ENCODE measurements at regions not wholly inside any gene's neighbourhood (a gene's known extent, or its start where the extent isn't known, plus 50 kb on each side); places are given as distances from the start of the nearest gene placed in this dataset.

- peaks cover 22% of the 10 kb centered on the region for H3K9me3 Mint-ChIP-seq
- no peak for TF ChIP-seq CTCF (IDR thresholded peaks at IDR 0.05; ENCODE audit: unreplicated experiment)
- H3K4me1 Mint-ChIP-seq: peaks cover 2% of the 10 kb centered on the region
- no peaks in the 10 kb centered on the region for H3K27me3 Mint-ChIP-seq (ENCODE audit: low read depth)
- H3K27ac Mint-ChIP-seq: no peak overlapping the region
- no peak overlapping the region for H3K4me3 Mint-ChIP-seq
- DNase-seq (ENCODE audit: low spot score in 2 of 2, unreplicated experiment in 2 of 2): no peak
- H3K36me3 Mint-ChIP-seq: no peaks in the 10 kb centered on the region
These were observed 127.8 kb downstream of the DDX53 start for GRCh38 chrX:23127586-23127985.

- Mint-ChIP-seq H3K4me3 (no peak overlapping the region), H3K4me1 (peaks cover 12% of the 10 kb centered on the region), H3K36me3 (no peaks in the 10 kb centered on the region), H3K27me3 (ENCODE audit: low read depth) (no peaks in the 10 kb centered on the region), H3K9me3 (peaks cover 29% of the 10 kb centered on the region), H3K27ac (no peak overlapping the region)
- TF ChIP-seq CTCF (IDR thresholded peaks at IDR 0.05; ENCODE audit: unreplicated experiment): no peak
- DNase-seq (ENCODE audit: low spot score in 2 of 2, unreplicated experiment in 2 of 2): no peak
These were observed 133.8 kb downstream of the DDX53 start for GRCh38 chrX:23133551-23133950.

GRCh38 chrX:23134136-23134535 lies 134.4 kb downstream of the DDX53 start:
- H3K4me3 Mint-ChIP-seq: no peak overlapping the region
- no peak for TF ChIP-seq CTCF (IDR thresholded peaks at IDR 0.05; ENCODE audit: unreplicated experiment)
- no peaks in the 10 kb centered on the region for H3K36me3 Mint-ChIP-seq
- peaks cover 12% of the 10 kb centered on the region for H3K4me1 Mint-ChIP-seq
- H3K27me3 Mint-ChIP-seq (ENCODE audit: low read depth): no peaks in the 10 kb centered on the region
- no peak overlapping the region for H3K27ac Mint-ChIP-seq
- no peak for DNase-seq (ENCODE audit: low spot score in 2 of 2, unreplicated experiment in 2 of 2)
- H3K9me3 Mint-ChIP-seq: peaks cover 25% of the 10 kb centered on the region

GRCh38 chrX:23136816-23137215 lies 137.1 kb downstream of the DDX53 start:
- H3K9me3 Mint-ChIP-seq: peaks cover 17% of the 10 kb centered on the region
- no peak for TF ChIP-seq CTCF (IDR thresholded peaks at IDR 0.05; ENCODE audit: unreplicated experiment)
- no peak overlapping the region for H3K4me3 Mint-ChIP-seq
- H3K36me3 Mint-ChIP-seq: no peaks in the 10 kb centered on the region
- H3K27me3 Mint-ChIP-seq (ENCODE audit: low read depth): no peaks in the 10 kb centered on the region
- peaks cover 12% of the 10 kb centered on the region for H3K4me1 Mint-ChIP-seq
- no peak overlapping the region for H3K27ac Mint-ChIP-seq
- DNase-seq (ENCODE audit: low spot score in 2 of 2, unreplicated experiment in 2 of 2): no peak

GRCh38 chrX:23168291-23168690 lies 166.4 kb upstream of the PTCHD1 start:
- no peak for DNase-seq (ENCODE audit: low spot score in 2 of 2, unreplicated experiment in 2 of 2)
- H3K36me3 Mint-ChIP-seq: no peaks in the 10 kb centered on the region
- H3K4me1 Mint-ChIP-seq: peaks cover 5% of the 10 kb centered on the region
- H3K4me3 Mint-ChIP-seq: no peak overlapping the region
- H3K27ac Mint-ChIP-seq: no peak overlapping the region
- peaks cover 28% of the 10 kb centered on the region for H3K9me3 Mint-ChIP-seq
- no peak for TF ChIP-seq CTCF (IDR thresholded peaks at IDR 0.05; ENCODE audit: unreplicated experiment)
- H3K27me3 Mint-ChIP-seq (ENCODE audit: low read depth): no peaks in the 10 kb centered on the region

- H3K9me3 Mint-ChIP-seq: peaks cover 25% of the 10 kb centered on the region
- TF ChIP-seq CTCF (IDR thresholded peaks at IDR 0.05; ENCODE audit: unreplicated experiment): no peak
- no peak for DNase-seq (ENCODE audit: low spot score in 2 of 2, unreplicated experiment in 2 of 2)
- no peaks in the 10 kb centered on the region for H3K36me3 Mint-ChIP-seq
- no peaks in the 10 kb centered on the region for H3K27me3 Mint-ChIP-seq (ENCODE audit: low read depth)
- no peaks in the 10 kb centered on the region for H3K4me1 Mint-ChIP-seq
- H3K4me3 Mint-ChIP-seq: no peak overlapping the region
- no peak overlapping the region for H3K27ac Mint-ChIP-seq
These were observed 148.7 kb upstream of the PTCHD1 start for GRCh38 chrX:23185951-23186350.
